Keratinocyte (primary cell): ENCODE measurements at regions not wholly inside any gene's neighbourhood (a gene's known extent, or its start where the extent isn't known, plus 50 kb on each side); places are given as distances from the start of the nearest gene placed in this dataset.

Source experiments
- DNase-seq: peaks from one replicate; pipeline ENCODE4 v3.0.0-alpha.2; 2011; ENCODE audit warnings: low read depth, missing footprints, low spot score
- FAIRE-seq: peaks from 2 replicates; lab custom pipeline; 2011; peaks lifted over from hg19 to GRCh38; lab: Jason Lieb, UNC
- H2AFZ ChIP-seq: 2 replicates; pipeline ENCODE4 v1.6.0; 2012; ENCODE audit warnings: low read length, control low read depth, inconsistent platforms; ENCODE audit not compliant: control insufficient read depth
- H3K27ac ChIP-seq: 2 replicates; pipeline ENCODE4 v1.5.1; 2011; ENCODE audit warnings: low read length; ENCODE audit not compliant: control insufficient read depth, insufficient read depth
- H3K27me3 ChIP-seq: 3 replicates; pipeline ENCODE4 v1.6.0; 2011; ENCODE audit warnings: low read length; ENCODE audit not compliant: control insufficient read depth, insufficient read depth; ENCODE audit errors: extremely low read depth
- H3K36me3 ChIP-seq, 2 experiments: 2 replicates in 1 of 2; 3 replicates in 1 of 2; pipeline ENCODE4 v1.5.1; 2011; ENCODE audit warnings: low read length in 2 of 2, mild to moderate bottlenecking in 1 of 2; ENCODE audit not compliant: control insufficient read depth in 2 of 2, insufficient read depth in 2 of 2; ENCODE audit errors: extremely low read depth in 1 of 2
- H3K4me1 ChIP-seq: 3 replicates; pipeline ENCODE4 v1.5.1; 2011; ENCODE audit warnings: low read length; ENCODE audit not compliant: control insufficient read depth, insufficient read depth; ENCODE audit errors: extremely low read depth
- H3K4me2 ChIP-seq: 3 replicates; pipeline ENCODE4 v1.6.0; 2011; ENCODE audit warnings: low read depth, low read length; ENCODE audit not compliant: control insufficient read depth, insufficient read depth; ENCODE audit errors: extremely low read depth
- H3K4me3 ChIP-seq, 3 experiments: fragments of 200-600 bp in 1 of 3; sonication (generic) in 1 of 3; 2 replicates in 2 of 3; 3 replicates in 1 of 3; pipeline ENCODE4 v1.5.1; 2011 to 2016; ENCODE audit warnings: low read length in 3 of 3, mild to moderate bottlenecking in 3 of 3, control low read depth in 2 of 3, inconsistent platforms in 1 of 3, low read depth in 1 of 3, mixed read lengths in 1 of 3, mixed run types in 1 of 3, moderate library complexity in 1 of 3; ENCODE audit not compliant: control insufficient read depth in 2 of 3, insufficient read depth in 2 of 3; ENCODE audit errors: extremely low read depth in 1 of 3
- H3K79me2 ChIP-seq: 2 replicates; pipeline ENCODE4 v1.6.0; 2012; ENCODE audit warnings: low read length; ENCODE audit not compliant: control insufficient read depth, insufficient read depth
- H3K9ac ChIP-seq: 3 replicates; pipeline ENCODE4 v1.6.0; 2011; ENCODE audit warnings: low read length; ENCODE audit not compliant: control insufficient read depth, insufficient read depth; ENCODE audit errors: extremely low read depth
- H3K9me1 ChIP-seq: 3 replicates; pipeline ENCODE4 v1.6.0; 2011; ENCODE audit warnings: low read length; ENCODE audit not compliant: control insufficient read depth, insufficient read depth; ENCODE audit errors: extremely low read depth
- H3K9me3 ChIP-seq: 2 replicates; pipeline ENCODE4 v1.5.1; 2012; ENCODE audit warnings: low read depth, low read length; ENCODE audit not compliant: control insufficient read depth
- H4K20me1 ChIP-seq: 3 replicates; pipeline ENCODE4 v1.6.0; 2011; ENCODE audit warnings: low read length; ENCODE audit not compliant: control insufficient read depth, insufficient read depth; ENCODE audit errors: extremely low read depth
- CTCF ChIP-seq, 3 experiments: IDR thresholded peaks in 1 of 3; conservative IDR thresholded peaks in 1 of 3; optimal IDR thresholded peaks in 1 of 3; 2 replicates in 2 of 3; 3 replicates in 1 of 3; pipeline versions ENCODE3 to v1.5.1; 2011; ENCODE audit warnings: low read length in 3 of 3, mild to moderate bottlenecking in 3 of 3, moderate library complexity in 2 of 3, control low read depth in 1 of 3, inconsistent platforms in 1 of 3; ENCODE audit not compliant: insufficient read depth in 2 of 3; ENCODE audit errors: extremely low read depth in 1 of 3
- EZH2 ChIP-seq: IDR thresholded peaks from one replicate; pipeline ENCODE4 v1.6.1; 2012; ENCODE audit warnings: inconsistent platforms, mild to moderate bottlenecking, low read length, moderate library complexity
- dilution Hi-C: fragments of 300-500 bp; cut with MboI; formaldehyde crosslinking; loops from one replicate; pipeline ENCODE4 v1.7.0; 2020; ENCODE audit warnings: low sequenced_read_pairs; ENCODE audit not compliant: extremely low pct_ligation_motif_present

GRCh38 chr1:238895911-238896310, 490.5 kb upstream of the CHRM3 start:
- H3K4me2 ChIP-seq, result peak overlapping the region; percentile 69
- no peaks in the 10 kb centered on the region for H3K79me2 ChIP-seq
- H3K4me3 ChIP-seq, result peak overlapping the region in 1 of 3 experiments; percentile 31
- H3K9me1 ChIP-seq, result no peaks in the 10 kb centered on the region
- H3K36me3 ChIP-seq, result no peaks in the 10 kb centered on the region
- TF ChIP-seq CTCF (optimal IDR thresholded peaks at IDR 0.05 in 1 of 3, IDR thresholded peaks at IDR 0.05 in 1 of 3, conservative IDR thresholded peaks at IDR 0.05 in 1 of 3; ENCODE audit: extremely low read depth in 1 of 3, insufficient read depth in 2 of 3, low read length in 3 of 3), result no peak
- TF ChIP-seq EZH2, result no peak
- no peak overlapping the region for H2AFZ ChIP-seq
- H3K27me3 ChIP-seq, result no peaks in the 10 kb centered on the region
- dilution Hi-C loops, result no loop called here
- peak; percentile 68 for DNase-seq
- peak; percentile 96 for FAIRE-seq
- no peaks in the 10 kb centered on the region for H3K9me3 ChIP-seq
- no peaks in the 10 kb centered on the region for H4K20me1 ChIP-seq
- no peak overlapping the region for H3K9ac ChIP-seq
- H3K4me1 ChIP-seq, result peaks cover 27% of the 10 kb centered on the region
- H3K27ac ChIP-seq, result peak overlapping the region; percentile 27

GRCh38 chr1:238892612-238893011, 493.8 kb upstream of the CHRM3 start:
- no peak overlapping the region for H2AFZ ChIP-seq
- H4K20me1 ChIP-seq, result no peaks in the 10 kb centered on the region
- H3K9ac ChIP-seq, result no peak overlapping the region
- no peak for TF ChIP-seq CTCF (optimal IDR thresholded peaks at IDR 0.05 in 1 of 3, IDR thresholded peaks at IDR 0.05 in 1 of 3, conservative IDR thresholded peaks at IDR 0.05 in 1 of 3; ENCODE audit: extremely low read depth in 1 of 3, insufficient read depth in 2 of 3, low read length in 3 of 3)
- TF ChIP-seq EZH2, result no peak
- DNase-seq (peak; percentile 59), FAIRE-seq (peak; percentile 98)
- dilution Hi-C loops, result no loop called here
- H3K79me2 ChIP-seq, result no peaks in the 10 kb centered on the region
- H3K4me1 ChIP-seq, result peaks cover 20% of the 10 kb centered on the region
- no peak overlapping the region for H3K4me3 ChIP-seq
- peak overlapping the region; percentile 17 for H3K4me2 ChIP-seq
- no peaks in the 10 kb centered on the region for H3K36me3 ChIP-seq
- H3K9me3 ChIP-seq, result no peaks in the 10 kb centered on the region
- no peaks in the 10 kb centered on the region for H3K27me3 ChIP-seq
- no peaks in the 10 kb centered on the region for H3K9me1 ChIP-seq
- H3K27ac ChIP-seq, result no peak overlapping the region
